Progenitor cell of endocrine pancreas (in vitro differentiated cells): ENCODE measurements at regions not wholly inside any gene's neighbourhood (a gene's known extent, or its start where the extent isn't known, plus 50 kb on each side); places are given as distances from the start of the nearest gene placed in this dataset.
"Not testable (repeated sequence)": the region's sequence is repeated elsewhere in the genome, so short reads cannot be mapped to it uniquely, and the experiment has no call there.

Experiments
- DNase-seq: peaks from one replicate; pipeline ENCODE4 v3.0.0; 2021; ENCODE audit warnings: low spot score; ENCODE audit not compliant: unreplicated experiment
- H3K27ac Mint-ChIP-seq: 2 replicates; pipeline ENCODE4 v1.8.0; 2021; ENCODE audit warnings: mild to moderate bottlenecking, moderate library complexity, mixed read lengths
- H3K27me3 Mint-ChIP-seq: 2 replicates; pipeline ENCODE4 v1.8.0; 2021; ENCODE audit warnings: mixed read lengths
- H3K36me3 Mint-ChIP-seq: 2 replicates; pipeline ENCODE4 v1.8.0; 2022; ENCODE audit warnings: mixed read lengths; ENCODE audit not compliant: insufficient read depth
- H3K4me1 Mint-ChIP-seq: 2 replicates; pipeline ENCODE4 v1.8.0; 2021; ENCODE audit warnings: low read depth, mixed read lengths
- H3K4me3 Mint-ChIP-seq: 2 replicates; pipeline ENCODE4 v1.8.0; 2021; ENCODE audit warnings: low read depth, mild to moderate bottlenecking, moderate library complexity, mixed read lengths
- H3K9me3 Mint-ChIP-seq: 2 replicates; pipeline ENCODE4 v1.8.0; 2021; ENCODE audit warnings: low read depth, mixed read lengths
- CTCF ChIP-seq: fragments of 200-600 bp; sonication (generic); IDR thresholded peaks from one replicate; pipeline ENCODE4 v1.5.0; 2021; ENCODE audit warnings: antibody characterized with exemption, mild to moderate bottlenecking; ENCODE audit not compliant: unreplicated experiment

- Mint-ChIP-seq H3K4me1 (peaks cover 4% of the 10 kb centered on the region), H3K4me3 (no peak overlapping the region), H3K27me3 (no peaks in the 10 kb centered on the region), H3K9me3 (peaks cover 11% of the 10 kb centered on the region), H3K27ac (no peak overlapping the region), H3K36me3 (peaks cover 18% of the 10 kb centered on the region)
- TF ChIP-seq CTCF, result no peak
- DNase-seq, result no peak
These were observed 161.7 kb downstream of the SMARCA1 start for GRCh38 chrX:129361576-129361975.

GRCh38 chrX:129360175-129360574, 163.1 kb downstream of the SMARCA1 start:
- peak; percentile 64 for TF ChIP-seq CTCF
- Mint-ChIP-seq H3K9me3 (peaks cover 16% of the 10 kb centered on the region), H3K27me3 (no peaks in the 10 kb centered on the region), H3K36me3 (peaks cover 19% of the 10 kb centered on the region), H3K27ac (no peak overlapping the region), H3K4me1 (peaks cover 4% of the 10 kb centered on the region), H3K4me3 (no peak overlapping the region)
- peak; percentile 31 for DNase-seq

GRCh38 chrX:129359269-129359668, 164.0 kb downstream of the SMARCA1 start:
- Mint-ChIP-seq H3K4me3 (no peak overlapping the region), H3K4me1 (peaks cover 4% of the 10 kb centered on the region), H3K27me3 (no peaks in the 10 kb centered on the region), H3K27ac (no peak overlapping the region), H3K9me3 (peaks cover 21% of the 10 kb centered on the region), H3K36me3 (peaks cover 24% of the 10 kb centered on the region)
- no peak for TF ChIP-seq CTCF
- no peak for DNase-seq

GRCh38 chrX:129357428-129357827, 165.9 kb downstream of the SMARCA1 start:
- H3K4me1 Mint-ChIP-seq, H3K27ac Mint-ChIP-seq, H3K27me3 Mint-ChIP-seq, H3K4me3 Mint-ChIP-seq, DNase-seq: not testable (repeated sequence)
- Mint-ChIP-seq H3K9me3 (peaks cover 30% of the 10 kb centered on the region), H3K36me3 (peaks cover 28% of the 10 kb centered on the region)

GRCh38 chrX:129347291-129347690, 176.0 kb downstream of the SMARCA1 start:
- Mint-ChIP-seq H3K9me3 (peaks cover 37% of the 10 kb centered on the region), H3K4me3 (no peak overlapping the region), H3K4me1 (no peaks in the 10 kb centered on the region), H3K27me3 (no peaks in the 10 kb centered on the region), H3K36me3 (peaks cover 32% of the 10 kb centered on the region), H3K27ac (no peak overlapping the region)
- no peak for DNase-seq
- TF ChIP-seq CTCF, result peak; percentile 32

GRCh38 chrX:129346574-129346973, 176.7 kb downstream of the SMARCA1 start:
- Mint-ChIP-seq H3K9me3 (peaks cover 36% of the 10 kb centered on the region), H3K4me1 (no peaks in the 10 kb centered on the region), H3K27ac (no peak overlapping the region), H3K27me3 (no peaks in the 10 kb centered on the region), H3K36me3 (peaks cover 27% of the 10 kb centered on the region), H3K4me3 (no peak overlapping the region)
- no peak for TF ChIP-seq CTCF
- no peak for DNase-seq

GRCh38 chrX:129337264-129337663, 186.0 kb downstream of the SMARCA1 start:
- H3K4me1 Mint-ChIP-seq, DNase-seq, H3K27me3 Mint-ChIP-seq: not testable (repeated sequence)
- Mint-ChIP-seq H3K9me3 (peaks cover 41% of the 10 kb centered on the region), H3K27ac (peak overlapping the region; percentile 70), H3K4me3 (peak overlapping the region; percentile 80), H3K36me3 (peaks cover 33% of the 10 kb centered on the region)
